ENCODE measurements at regions not wholly inside any gene's neighbourhood (a gene's known extent, or its start where the extent isn't known, plus 50 kb on each side); places are given as distances from the start of the nearest gene placed in this dataset.

DNA sequence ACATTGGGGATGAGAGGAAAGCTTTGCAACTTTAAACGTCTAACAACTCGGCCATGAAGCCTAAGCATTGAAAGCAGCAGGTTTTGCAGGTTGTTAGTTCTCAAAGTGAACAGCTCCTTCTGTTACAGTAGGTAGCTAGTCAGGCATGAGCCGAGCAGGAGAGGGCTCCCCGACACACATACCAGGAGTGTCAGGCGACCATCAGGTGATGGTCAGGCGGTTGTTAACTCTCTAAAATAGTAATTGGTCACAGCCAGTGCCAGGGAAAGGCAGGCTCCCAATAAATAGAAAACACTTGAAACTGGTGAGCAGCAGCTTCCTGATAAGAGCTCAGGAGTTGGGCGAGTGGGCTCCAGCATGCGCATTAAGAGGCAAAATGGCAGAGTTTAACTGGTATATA, 53.5 kb upstream of the DAPL1 start:
- TF ChIP-seq FOS (IDR thresholded peaks at IDR 0.05; ENCODE audit: low read depth, low read length) (no peak), CTCF (conservative IDR thresholded peaks at IDR 0.05; ENCODE audit: low read depth, low read length) (no peak), POLR2A (IDR thresholded peaks at IDR 0.05; ENCODE audit: low read depth, low read length) (no peak), CEBPB (IDR thresholded peaks at IDR 0.05; ENCODE audit: low read depth, low read length) (no peak), MAZ (IDR thresholded peaks at IDR 0.05; ENCODE audit: borderline replicate concordance, low read depth, low read length) (no peak), MXI1 (IDR thresholded peaks at IDR 0.05; ENCODE audit: borderline replicate concordance, low read depth, low read length) (no peak), RAD21 (IDR thresholded peaks at IDR 0.05; ENCODE audit: low read length) (no peak), RFX5 (IDR thresholded peaks at IDR 0.05; ENCODE audit: low read depth, low read length) (no peak), NFE2L2 (IDR thresholded peaks at IDR 0.05; ENCODE audit: low read depth, low read length) (no peak), RCOR1 (IDR thresholded peaks at IDR 0.05; ENCODE audit: insufficient replicate concordance, low read length) (no peak), ELK1 (IDR thresholded peaks at IDR 0.05; ENCODE audit: borderline replicate concordance, low read depth, low read length) (no peak), CHD1 (IDR thresholded peaks at IDR 0.05; ENCODE audit: low read depth, low read length) (no peak)
- TF ChIP-seq, protein P1, sequence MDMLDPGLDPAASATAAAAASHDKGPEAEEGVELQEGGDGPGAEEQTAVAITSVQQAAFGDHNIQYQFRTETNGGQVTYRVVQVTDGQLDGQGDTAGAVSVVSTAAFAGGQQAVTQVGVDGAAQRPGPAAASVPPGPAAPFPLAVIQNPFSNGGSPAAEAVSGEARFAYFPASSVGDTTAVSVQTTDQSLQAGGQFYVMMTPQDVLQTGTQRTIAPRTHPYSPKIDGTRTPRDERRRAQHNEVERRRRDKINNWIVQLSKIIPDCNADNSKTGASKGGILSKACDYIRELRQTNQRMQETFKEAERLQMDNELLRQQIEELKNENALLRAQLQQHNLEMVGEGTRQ (IDR thresholded peaks at IDR 0.05; ENCODE audit: low read depth, low read length) = no peak
